Peyer's patch (tissue), 4 donors: ENCODE measurements at regions not wholly inside any gene's neighbourhood (a gene's known extent, or its start where the extent isn't known, plus 50 kb on each side); places are given as distances from the start of the nearest gene placed in this dataset.

Experiments used
- CTCF ChIP-seq, 6 experiments: fragments of 450-650 bp in 4 of 6; fragments of 200-600 bp in 2 of 6; sonication (generic) in 1 of 6; IDR thresholded peaks; one replicate each; pipeline ENCODE4 v1.5.1; 2017 to 2019; ENCODE audit warnings: antibody characterized with exemption in 6 of 6, mild to moderate bottlenecking in 3 of 6, moderate library complexity in 1 of 6
- POLR2A ChIP-seq, 2 donors: fragments of 450-650 bp; IDR thresholded peaks; one replicate each; pipeline ENCODE4 v1.5.1; 2017; ENCODE audit warnings: antibody characterized with exemption in 2 of 2, mild to moderate bottlenecking in 2 of 2, moderate library complexity in 2 of 2

GRCh38 chr1:201663491-201664113 lies 124.7 kb downstream of the NAV1 start:
- TF ChIP-seq CTCF (IDR thresholded peaks at IDR 0.05) (no peak), POLR2A (IDR thresholded peaks at IDR 0.05) (no peak)
